ENCODE measurements at regions not wholly inside any gene's neighbourhood (a gene's known extent, or its start where the extent isn't known, plus 50 kb on each side); places are given as distances from the start of the nearest gene placed in this dataset.
"Not testable (repeated sequence)": the region's sequence is repeated elsewhere in the genome, so short reads cannot be mapped to it uniquely, and the experiment has no call there.

- no peaks in the 10 kb centered on the region for H3K79me1 ChIP-seq (ENCODE audit: low read length)
- H3K79me2 ChIP-seq (ENCODE audit: control insufficient read depth, insufficient read depth, low read length) = no peaks in the 10 kb centered on the region
- no peak for DNase-seq
- no peak overlapping the region for H2AK5ac ChIP-seq (ENCODE audit: low read length)
- H2BK15ac ChIP-seq (replicated peaks; ENCODE audit: low read depth) = no peak overlapping the region
- H4K8ac ChIP-seq (ENCODE audit: low read depth, low read length) = no peak overlapping the region
- no peak overlapping the region for H3K23ac ChIP-seq (ENCODE audit: low read length)
- no peak overlapping the region for H4K5ac ChIP-seq (ENCODE audit: low read length)
- no peak overlapping the region for H3K27ac ChIP-seq (ENCODE audit: low read depth, low read length)
- no peaks in the 10 kb centered on the region for H3K4me1 ChIP-seq (ENCODE audit: control insufficient read depth, low read depth, low read length)
- no peak overlapping the region for H3K18ac ChIP-seq (ENCODE audit: low read length)
- no peak overlapping the region for H3K56ac ChIP-seq (ENCODE audit: low read length)
- no peak overlapping the region for H3K4me3 ChIP-seq (ENCODE audit: low read length)
- H3K36me3 ChIP-seq (ENCODE audit: control insufficient read depth, insufficient read depth, low read length) = no peaks in the 10 kb centered on the region
- H3K4ac ChIP-seq (ENCODE audit: low read depth, low read length) = no peak overlapping the region
- WGBS (ENCODE audit: extremely low coverage, insufficient coverage, low lambda C conversion rate) = no CpG with 5 or more reads among the region's 5 CpGs
- H2BK5ac ChIP-seq (ENCODE audit: low read length) = no peak overlapping the region
- no peak overlapping the region for H3K4me2 ChIP-seq (ENCODE audit: low read length)
- no peak overlapping the region for H2BK120ac ChIP-seq (ENCODE audit: low read depth, low read length)
- H3K9ac ChIP-seq (ENCODE audit: low read length) = no peak overlapping the region
- H3K27me3 ChIP-seq (ENCODE audit: insufficient read depth, low read length, poor library complexity) = no peaks in the 10 kb centered on the region
Measured at GRCh38 chr11:97000481-97000880, 610.7 kb downstream of the JRKL start.

- Histone ChIP-seq H3K23ac (ENCODE audit: low read length) (no peak overlapping the region), H2BK120ac (ENCODE audit: low read depth, low read length) (no peak overlapping the region), H3K4me2 (ENCODE audit: low read length) (no peak overlapping the region), H3K79me2 (ENCODE audit: control insufficient read depth, insufficient read depth, low read length) (no peaks in the 10 kb centered on the region), H3K36me3 (ENCODE audit: control insufficient read depth, insufficient read depth, low read length) (no peaks in the 10 kb centered on the region), H3K4me1 (ENCODE audit: control insufficient read depth, low read depth, low read length) (no peaks in the 10 kb centered on the region), H3K56ac (ENCODE audit: low read length) (no peak overlapping the region), H3K27ac (ENCODE audit: low read depth, low read length) (no peak overlapping the region), H3K4me3 (ENCODE audit: low read length) (no peak overlapping the region), H4K8ac (ENCODE audit: low read depth, low read length) (no peak overlapping the region), H3K4ac (ENCODE audit: low read depth, low read length) (no peak overlapping the region), H3K79me1 (ENCODE audit: low read length) (no peaks in the 10 kb centered on the region), H3K27me3 (ENCODE audit: insufficient read depth, low read length, poor library complexity) (no peaks in the 10 kb centered on the region), H2BK15ac (replicated peaks; ENCODE audit: low read depth) (no peak overlapping the region), H3K9ac (ENCODE audit: low read length) (no peak overlapping the region), H3K18ac (ENCODE audit: low read length) (no peak overlapping the region), H4K5ac (ENCODE audit: low read length) (no peak overlapping the region), H2BK5ac (ENCODE audit: low read length) (no peak overlapping the region), H2AK5ac (ENCODE audit: low read length) (no peak overlapping the region)
- DNase-seq = no peak
- WGBS (ENCODE audit: extremely low coverage, insufficient coverage, low lambda C conversion rate) = no CpG with 5 or more reads among the region's 2 CpGs
Measured at GRCh38 chr11:97007283-97007682, 617.5 kb downstream of the JRKL start.

GRCh38 chr11:97009613-97010012 lies 619.8 kb downstream of the JRKL start:
- Histone ChIP-seq H3K4ac (ENCODE audit: low read depth, low read length) (no peak overlapping the region), H3K4me1 (ENCODE audit: control insufficient read depth, low read depth, low read length) (no peaks in the 10 kb centered on the region), H3K18ac (ENCODE audit: low read length) (no peak overlapping the region), H3K79me1 (ENCODE audit: low read length) (no peaks in the 10 kb centered on the region), H4K8ac (ENCODE audit: low read depth, low read length) (no peak overlapping the region), H3K9ac (ENCODE audit: low read length) (no peak overlapping the region), H3K27ac (ENCODE audit: low read depth, low read length) (no peak overlapping the region), H3K23ac (ENCODE audit: low read length) (no peak overlapping the region), H3K4me3 (ENCODE audit: low read length) (no peak overlapping the region), H3K27me3 (ENCODE audit: insufficient read depth, low read length, poor library complexity) (no peaks in the 10 kb centered on the region), H3K36me3 (ENCODE audit: control insufficient read depth, insufficient read depth, low read length) (no peaks in the 10 kb centered on the region), H2AK5ac (ENCODE audit: low read length) (no peak overlapping the region), H4K5ac (ENCODE audit: low read length) (no peak overlapping the region), H2BK120ac (ENCODE audit: low read depth, low read length) (no peak overlapping the region), H2BK15ac (replicated peaks; ENCODE audit: low read depth) (no peak overlapping the region), H3K4me2 (ENCODE audit: low read length) (no peak overlapping the region), H3K56ac (ENCODE audit: low read length) (no peak overlapping the region), H3K79me2 (ENCODE audit: control insufficient read depth, insufficient read depth, low read length) (no peaks in the 10 kb centered on the region), H2BK5ac (ENCODE audit: low read length) (no peak overlapping the region)
- DNase-seq = peak; percentile 8
- WGBS (ENCODE audit: extremely low coverage, insufficient coverage, low lambda C conversion rate) = no CpG with 5 or more reads among the region's 1 CpG

- DNase-seq; H3K56ac ChIP-seq (ENCODE audit: low read length); H3K18ac ChIP-seq (ENCODE audit: low read length); H2BK15ac ChIP-seq (replicated peaks; ENCODE audit: low read depth); H3K79me1 ChIP-seq (ENCODE audit: low read length); H3K4me1 ChIP-seq (ENCODE audit: control insufficient read depth, low read depth, low read length); H3K9ac ChIP-seq (ENCODE audit: low read length); H2AK5ac ChIP-seq (ENCODE audit: low read length); H3K27ac ChIP-seq (ENCODE audit: low read depth, low read length); H4K5ac ChIP-seq (ENCODE audit: low read length); H2BK5ac ChIP-seq (ENCODE audit: low read length); H3K23ac ChIP-seq (ENCODE audit: low read length); H3K4me2 ChIP-seq (ENCODE audit: low read length); H3K27me3 ChIP-seq (ENCODE audit: insufficient read depth, low read length, poor library complexity); H4K8ac ChIP-seq (ENCODE audit: low read depth, low read length); H3K36me3 ChIP-seq (ENCODE audit: control insufficient read depth, insufficient read depth, low read length); H2BK120ac ChIP-seq (ENCODE audit: low read depth, low read length); H3K4me3 ChIP-seq (ENCODE audit: low read length); H3K79me2 ChIP-seq (ENCODE audit: control insufficient read depth, insufficient read depth, low read length); H3K4ac ChIP-seq (ENCODE audit: low read depth, low read length): not testable (repeated sequence)
- no CpG with 5 or more reads among the region's 10 CpGs for WGBS (ENCODE audit: extremely low coverage, insufficient coverage, low lambda C conversion rate)
Measured at GRCh38 chr11:97010997-97011396, 621.2 kb downstream of the JRKL start.

GRCh38 chr11:97015327-97015726 lies 625.5 kb downstream of the JRKL start:
- H3K23ac ChIP-seq (ENCODE audit: low read length) = no peak overlapping the region
- no peak overlapping the region for H2BK15ac ChIP-seq (replicated peaks; ENCODE audit: low read depth)
- no peaks in the 10 kb centered on the region for H3K36me3 ChIP-seq (ENCODE audit: control insufficient read depth, insufficient read depth, low read length)
- DNase-seq = no peak
- no peak overlapping the region for H3K4ac ChIP-seq (ENCODE audit: low read depth, low read length)
- no peaks in the 10 kb centered on the region for H3K4me1 ChIP-seq (ENCODE audit: control insufficient read depth, low read depth, low read length)
- H3K18ac ChIP-seq (ENCODE audit: low read length) = no peak overlapping the region
- no peaks in the 10 kb centered on the region for H3K79me2 ChIP-seq (ENCODE audit: control insufficient read depth, insufficient read depth, low read length)
- H3K27me3 ChIP-seq (ENCODE audit: insufficient read depth, low read length, poor library complexity) = no peaks in the 10 kb centered on the region
- no peak overlapping the region for H3K56ac ChIP-seq (ENCODE audit: low read length)
- no peak overlapping the region for H2BK120ac ChIP-seq (ENCODE audit: low read depth, low read length)
- no peak overlapping the region for H3K27ac ChIP-seq (ENCODE audit: low read depth, low read length)
- no peak overlapping the region for H2AK5ac ChIP-seq (ENCODE audit: low read length)
- H3K79me1 ChIP-seq (ENCODE audit: low read length) = no peaks in the 10 kb centered on the region
- H4K5ac ChIP-seq (ENCODE audit: low read length) = no peak overlapping the region
- H4K8ac ChIP-seq (ENCODE audit: low read depth, low read length) = no peak overlapping the region
- H2BK5ac ChIP-seq (ENCODE audit: low read length) = no peak overlapping the region
- H3K4me3 ChIP-seq (ENCODE audit: low read length) = no peak overlapping the region
- no CpG with 5 or more reads among the region's 2 CpGs for WGBS (ENCODE audit: extremely low coverage, insufficient coverage, low lambda C conversion rate)
- no peak overlapping the region for H3K9ac ChIP-seq (ENCODE audit: low read length)
- H3K4me2 ChIP-seq (ENCODE audit: low read length) = no peak overlapping the region

- DNase-seq = no peak
- no peaks in the 10 kb centered on the region for H3K27me3 ChIP-seq (ENCODE audit: insufficient read depth, low read length, poor library complexity)
- no peak overlapping the region for H3K4ac ChIP-seq (ENCODE audit: low read depth, low read length)
- H3K79me1 ChIP-seq (ENCODE audit: low read length) = no peaks in the 10 kb centered on the region
- H2BK15ac ChIP-seq (replicated peaks; ENCODE audit: low read depth) = no peak overlapping the region
- no peak overlapping the region for H4K5ac ChIP-seq (ENCODE audit: low read length)
- H3K4me2 ChIP-seq (ENCODE audit: low read length) = no peak overlapping the region
- no peak overlapping the region for H4K8ac ChIP-seq (ENCODE audit: low read depth, low read length)
- no peak overlapping the region for H3K4me3 ChIP-seq (ENCODE audit: low read length)
- H3K56ac ChIP-seq (ENCODE audit: low read length) = no peak overlapping the region
- no peaks in the 10 kb centered on the region for H3K79me2 ChIP-seq (ENCODE audit: control insufficient read depth, insufficient read depth, low read length)
- H3K9ac ChIP-seq (ENCODE audit: low read length) = no peak overlapping the region
- WGBS (ENCODE audit: extremely low coverage, insufficient coverage, low lambda C conversion rate) = no CpG with 5 or more reads among the region's 3 CpGs
- H2BK5ac ChIP-seq (ENCODE audit: low read length) = no peak overlapping the region
- H2BK120ac ChIP-seq (ENCODE audit: low read depth, low read length) = no peak overlapping the region
- no peak overlapping the region for H2AK5ac ChIP-seq (ENCODE audit: low read length)
- H3K36me3 ChIP-seq (ENCODE audit: control insufficient read depth, insufficient read depth, low read length) = no peaks in the 10 kb centered on the region
- no peaks in the 10 kb centered on the region for H3K4me1 ChIP-seq (ENCODE audit: control insufficient read depth, low read depth, low read length)
- H3K23ac ChIP-seq (ENCODE audit: low read length) = no peak overlapping the region
- no peak overlapping the region for H3K18ac ChIP-seq (ENCODE audit: low read length)
- H3K27ac ChIP-seq (ENCODE audit: low read depth, low read length) = no peak overlapping the region
Measured at GRCh38 chr11:97019305-97019704, 629.5 kb downstream of the JRKL start.

Measured in mesendoderm (in vitro differentiated cells).